ENCODE measurements at regions not wholly inside any gene's neighbourhood (a gene's known extent, or its start where the extent isn't known, plus 50 kb on each side); places are given as distances from the start of the nearest gene placed in this dataset.
"Not testable (repeated sequence)": the region's sequence is repeated elsewhere in the genome, so short reads cannot be mapped to it uniquely, and the experiment has no call there.

GRCh38 chr5:102671033-102671734, 83.9 kb upstream of the PAM start:
- H3K27ac ChIP-seq; FAIRE-seq; H3K4me2 ChIP-seq; POLR2A ChIA-PET; H3K4me3 ChIP-seq; DNase-seq (ENCODE audit: low read depth in 1 of 2, low spot score in 1 of 2); ATAC-seq; H3K9me3 ChIP-seq; CTCF ChIA-PET; H3K4me1 ChIP-seq: not testable (repeated sequence)
- WGBS (ENCODE audit: missing lambda C conversion rate): 53% methylated on average over 20 of the region's 32 CpGs

DNA sequence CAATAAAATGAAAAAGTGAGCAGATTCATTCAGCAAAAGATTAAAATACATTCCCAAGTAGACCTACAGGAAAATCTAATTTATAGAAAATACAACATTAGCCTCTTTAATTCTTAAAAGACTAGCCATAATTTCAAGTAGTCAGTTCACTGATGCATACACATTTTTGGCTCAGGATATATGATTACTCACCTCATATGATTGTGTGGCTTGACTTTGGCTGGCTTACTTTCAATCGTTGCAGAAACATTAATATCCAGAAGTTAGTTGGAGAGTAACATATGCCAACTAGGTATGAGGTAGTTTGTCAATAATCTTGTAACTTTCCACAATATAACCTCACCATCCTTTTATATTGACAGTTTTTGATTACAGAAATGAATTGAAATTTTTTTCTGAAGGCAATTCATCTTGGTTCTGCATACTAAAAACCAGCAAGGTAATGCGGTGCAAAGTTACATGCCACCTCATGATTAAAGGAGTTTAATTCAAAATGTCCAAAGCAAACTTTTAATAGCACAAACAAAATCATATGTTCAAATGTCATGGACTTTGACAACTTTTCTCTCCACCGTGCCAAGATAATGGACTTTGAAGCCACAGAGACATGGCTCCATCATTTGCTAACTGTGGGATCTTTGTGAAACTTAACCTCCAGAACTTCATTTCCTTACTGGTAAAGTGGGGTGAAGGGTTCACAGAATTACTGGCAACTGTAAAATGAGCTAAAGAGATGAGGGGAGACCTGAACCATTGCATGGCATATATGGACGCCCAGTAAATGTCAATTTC, 76.6 kb upstream of the PAM start:
- no peak for ATAC-seq
- CTCF ChIA-PET: no interaction called here
- FAIRE-seq: no peak

GRCh38 chr5:102681403-102681983, 73.6 kb upstream of the PAM start:
- peak; percentile 65 to 71 for TF ChIP-seq RAD21 (conservative IDR thresholded peaks at IDR 0.05 in 1 of 2, IDR thresholded peaks at IDR 0.05 in 1 of 2)
- TF ChIP-seq MAFK (IDR thresholded peaks at IDR 0.05; ENCODE audit: partially characterized antibody): peak; percentile 22
- TF ChIP-seq, protein P1, sequence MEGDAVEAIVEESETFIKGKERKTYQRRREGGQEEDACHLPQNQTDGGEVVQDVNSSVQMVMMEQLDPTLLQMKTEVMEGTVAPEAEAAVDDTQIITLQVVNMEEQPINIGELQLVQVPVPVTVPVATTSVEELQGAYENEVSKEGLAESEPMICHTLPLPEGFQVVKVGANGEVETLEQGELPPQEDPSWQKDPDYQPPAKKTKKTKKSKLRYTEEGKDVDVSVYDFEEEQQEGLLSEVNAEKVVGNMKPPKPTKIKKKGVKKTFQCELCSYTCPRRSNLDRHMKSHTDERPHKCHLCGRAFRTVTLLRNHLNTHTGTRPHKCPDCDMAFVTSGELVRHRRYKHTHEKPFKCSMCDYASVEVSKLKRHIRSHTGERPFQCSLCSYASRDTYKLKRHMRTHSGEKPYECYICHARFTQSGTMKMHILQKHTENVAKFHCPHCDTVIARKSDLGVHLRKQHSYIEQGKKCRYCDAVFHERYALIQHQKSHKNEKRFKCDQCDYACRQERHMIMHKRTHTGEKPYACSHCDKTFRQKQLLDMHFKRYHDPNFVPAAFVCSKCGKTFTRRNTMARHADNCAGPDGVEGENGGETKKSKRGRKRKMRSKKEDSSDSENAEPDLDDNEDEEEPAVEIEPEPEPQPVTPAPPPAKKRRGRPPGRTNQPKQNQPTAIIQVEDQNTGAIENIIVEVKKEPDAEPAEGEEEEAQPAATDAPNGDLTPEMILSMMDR (IDR thresholded peaks at IDR 0.05): peak; percentile 64
- peak; percentile 58 for TF ChIP-seq SMC3 (IDR thresholded peaks at IDR 0.05)
- no peak for TF ChIP-seq CBX8 (IDR thresholded peaks at IDR 0.05)
- no peak overlapping the region for H3K27ac ChIP-seq
- no peaks in the 10 kb centered on the region for H3K9me3 ChIP-seq
- FAIRE-seq (no peak), DNase-seq (ENCODE audit: low read depth in 1 of 2, low spot score in 1 of 2) (peak; percentile 25 to 61), ATAC-seq (peak; percentile 85 to 90; a peak in 5 of 6 replicates)
- H3K4me1 ChIP-seq: no peaks in the 10 kb centered on the region
- H3K4me3 ChIP-seq: no peak overlapping the region
- WGBS (ENCODE audit: missing lambda C conversion rate): 10% methylated on average over 2 of the region's 2 CpGs
- POLR2A ChIA-PET: no interaction called here
- no peak overlapping the region for H3K4me2 ChIP-seq
- CTCF ChIA-PET: interaction anchor here (0.5 to 1.8 kb wide), 11 partner anchors 10 to 458 kb away, joined by 3 to 7 read pairs (median 4); no protein-coding TSS in a partner anchor

More for the DNA sequence above, 76.6 kb upstream of the PAM start:
- POLR2A ChIA-PET: no interaction called here
- no peaks in the 10 kb centered on the region for H3K9me3 ChIP-seq
- no peak overlapping the region for H3K4me3 ChIP-seq
- H3K27ac ChIP-seq: no peak overlapping the region
- 21% methylated on average over 4 of the region's 4 CpGs for WGBS (ENCODE audit: missing lambda C conversion rate)
- H3K4me2 ChIP-seq: no peak overlapping the region
- TF ChIP-seq EP300 (IDR thresholded peaks at IDR 0.05) (no peak), MYC (IDR thresholded peaks at IDR 0.05; ENCODE audit: borderline replicate concordance, low read length) (no peak), ZFP36 (IDR thresholded peaks at IDR 0.05; ENCODE audit: borderline replicate concordance, partially characterized antibody) (no peak), HEYL (CRISPR knock-in tag; IDR thresholded peaks at IDR 0.05) (no peak), NPAS2 (CRISPR knock-in tag; IDR thresholded peaks at IDR 0.05; ENCODE audit: borderline replicate concordance) (no peak)
- no peaks in the 10 kb centered on the region for H3K4me1 ChIP-seq
- DNase-seq (ENCODE audit: low read depth in 1 of 2, low spot score in 1 of 2): no peak

- ATAC-seq: no peak; a peak in 1 of 6 replicates
- ChIA-PET POLR2A (no interaction called here), CTCF (interaction anchor here (1.0 to 1.8 kb wide), 9 partner anchors 9 to 458 kb away, joined by 3 to 7 read pairs (median 4); no protein-coding TSS in a partner anchor)
- TF ChIP-seq MAFK (IDR thresholded peaks at IDR 0.05; ENCODE audit: partially characterized antibody): peak; percentile 73
- TF ChIP-seq MYC (IDR thresholded peaks at IDR 0.05; ENCODE audit: borderline replicate concordance, low read length): no peak
- TF ChIP-seq, protein P2, sequence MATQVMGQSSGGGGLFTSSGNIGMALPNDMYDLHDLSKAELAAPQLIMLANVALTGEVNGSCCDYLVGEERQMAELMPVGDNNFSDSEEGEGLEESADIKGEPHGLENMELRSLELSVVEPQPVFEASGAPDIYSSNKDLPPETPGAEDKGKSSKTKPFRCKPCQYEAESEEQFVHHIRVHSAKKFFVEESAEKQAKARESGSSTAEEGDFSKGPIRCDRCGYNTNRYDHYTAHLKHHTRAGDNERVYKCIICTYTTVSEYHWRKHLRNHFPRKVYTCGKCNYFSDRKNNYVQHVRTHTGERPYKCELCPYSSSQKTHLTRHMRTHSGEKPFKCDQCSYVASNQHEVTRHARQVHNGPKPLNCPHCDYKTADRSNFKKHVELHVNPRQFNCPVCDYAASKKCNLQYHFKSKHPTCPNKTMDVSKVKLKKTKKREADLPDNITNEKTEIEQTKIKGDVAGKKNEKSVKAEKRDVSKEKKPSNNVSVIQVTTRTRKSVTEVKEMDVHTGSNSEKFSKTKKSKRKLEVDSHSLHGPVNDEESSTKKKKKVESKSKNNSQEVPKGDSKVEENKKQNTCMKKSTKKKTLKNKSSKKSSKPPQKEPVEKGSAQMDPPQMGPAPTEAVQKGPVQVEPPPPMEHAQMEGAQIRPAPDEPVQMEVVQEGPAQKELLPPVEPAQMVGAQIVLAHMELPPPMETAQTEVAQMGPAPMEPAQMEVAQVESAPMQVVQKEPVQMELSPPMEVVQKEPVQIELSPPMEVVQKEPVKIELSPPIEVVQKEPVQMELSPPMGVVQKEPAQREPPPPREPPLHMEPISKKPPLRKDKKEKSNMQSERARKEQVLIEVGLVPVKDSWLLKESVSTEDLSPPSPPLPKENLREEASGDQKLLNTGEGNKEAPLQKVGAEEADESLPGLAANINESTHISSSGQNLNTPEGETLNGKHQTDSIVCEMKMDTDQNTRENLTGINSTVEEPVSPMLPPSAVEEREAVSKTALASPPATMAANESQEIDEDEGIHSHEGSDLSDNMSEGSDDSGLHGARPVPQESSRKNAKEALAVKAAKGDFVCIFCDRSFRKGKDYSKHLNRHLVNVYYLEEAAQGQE (IDR thresholded peaks at IDR 0.05): no peak
- TF ChIP-seq ZNF302 (CRISPR knock-in tag; IDR thresholded peaks at IDR 0.05): no peak
- TF ChIP-seq TFCP2L1 (CRISPR knock-in tag; IDR thresholded peaks at IDR 0.05): no peak
- H3K4me1 ChIP-seq: no peaks in the 10 kb centered on the region
- DNase-seq (ENCODE audit: low read depth in 1 of 2, low spot score in 1 of 2): no peak
- H3K4me2 ChIP-seq: no peak overlapping the region
- H3K4me3 ChIP-seq: no peak overlapping the region
- 22% methylated on average over 2 of the region's 2 CpGs for WGBS (ENCODE audit: missing lambda C conversion rate)
- H3K9me3 ChIP-seq: no peaks in the 10 kb centered on the region
- FAIRE-seq: no peak
- H3K27ac ChIP-seq: no peak overlapping the region
Measured at GRCh38 chr5:102682101-102682647, 72.9 kb upstream of the PAM start.

DNA sequence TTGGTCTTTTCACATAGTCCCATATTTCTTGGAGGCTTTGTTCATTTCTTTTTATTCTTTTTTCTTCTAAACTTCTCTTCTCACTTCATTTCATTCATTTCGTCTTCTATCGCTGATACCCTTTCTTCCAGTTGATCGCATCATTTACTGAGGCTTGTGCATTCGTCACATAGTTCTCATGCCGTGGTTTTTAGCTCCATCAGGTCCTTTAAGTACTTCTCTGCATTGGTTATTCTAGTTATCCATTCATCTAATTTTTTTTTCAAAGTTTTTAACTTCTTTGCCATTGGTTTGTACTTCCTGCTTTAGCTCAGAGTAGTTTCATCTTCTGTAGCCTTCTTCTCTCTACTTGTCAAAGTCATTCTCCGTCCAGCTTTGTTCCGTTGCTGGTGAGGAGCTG, 67.0 kb upstream of the PAM start:
- FAIRE-seq; H3K4me3 ChIP-seq; ATAC-seq; POLR2A ChIA-PET; H3K9me3 ChIP-seq; H3K27ac ChIP-seq; CTCF ChIA-PET; DNase-seq (ENCODE audit: low read depth in 1 of 2, low spot score in 1 of 2); H3K4me2 ChIP-seq; H3K4me1 ChIP-seq: not testable (repeated sequence)
- WGBS (ENCODE audit: missing lambda C conversion rate): 52% methylated on average over 7 of the region's 7 CpGs
